Activated naive CD8-positive, alpha-beta T cell (primary cell): ENCODE measurements at regions not wholly inside any gene's neighbourhood (a gene's known extent, or its start where the extent isn't known, plus 50 kb on each side); places are given as distances from the start of the nearest gene placed in this dataset.
"Not testable (repeated sequence)": the region's sequence is repeated elsewhere in the genome, so short reads cannot be mapped to it uniquely, and the experiment has no call there.

Source experiments
- H3K27ac Mint-ChIP-seq: one replicate; pipeline ENCODE4 v1.8.0; 2021; ENCODE audit warnings: mixed read lengths
- H3K27me3 Mint-ChIP-seq: one replicate; pipeline ENCODE4 v1.8.0; 2021; ENCODE audit warnings: mixed read lengths
- H3K36me3 Mint-ChIP-seq: one replicate; pipeline ENCODE4 v1.8.0; 2021; ENCODE audit warnings: mixed read lengths
- H3K4me1 Mint-ChIP-seq: one replicate; pipeline ENCODE4 v1.8.0; 2021; ENCODE audit warnings: low read depth, mixed read lengths
- H3K4me3 Mint-ChIP-seq: one replicate; pipeline ENCODE4 v1.8.0; 2021; ENCODE audit warnings: mild to moderate bottlenecking, mixed read lengths
- H3K9me3 Mint-ChIP-seq: one replicate; pipeline ENCODE4 v1.8.0; 2021; ENCODE audit warnings: low read depth, mixed read lengths

GRCh38 chr9:41367301-41367700, 178.2 kb upstream of the ZNG1F start:
- not testable (repeated sequence) for H3K27me3 Mint-ChIP-seq, H3K4me1 Mint-ChIP-seq, H3K36me3 Mint-ChIP-seq, H3K27ac Mint-ChIP-seq, H3K4me3 Mint-ChIP-seq, H3K9me3 Mint-ChIP-seq

GRCh38 chr9:41361790-41362189, 172.7 kb upstream of the ZNG1F start:
- H3K4me1 Mint-ChIP-seq, H3K4me3 Mint-ChIP-seq, H3K9me3 Mint-ChIP-seq, H3K36me3 Mint-ChIP-seq, H3K27me3 Mint-ChIP-seq, H3K27ac Mint-ChIP-seq: not testable (repeated sequence)

- not testable (repeated sequence) for H3K9me3 Mint-ChIP-seq, H3K27me3 Mint-ChIP-seq, H3K36me3 Mint-ChIP-seq, H3K4me1 Mint-ChIP-seq
- Mint-ChIP-seq H3K27ac (peak overlapping the region; percentile 86), H3K4me3 (peak overlapping the region; percentile 97)
These were observed 170.0 kb upstream of the ZNG1F start for GRCh38 chr9:41359116-41359515.

GRCh38 chr9:41358682-41359081, 169.6 kb upstream of the ZNG1F start:
- H3K4me1 Mint-ChIP-seq, H3K9me3 Mint-ChIP-seq, H3K36me3 Mint-ChIP-seq, H3K27me3 Mint-ChIP-seq: not testable (repeated sequence)
- H3K27ac Mint-ChIP-seq = peak overlapping the region; percentile 86
- peak overlapping the region; percentile 97 for H3K4me3 Mint-ChIP-seq

GRCh38 chr9:41357918-41358404, 168.8 kb upstream of the ZNG1F start:
- peak overlapping the region; percentile 97 for H3K4me3 Mint-ChIP-seq

GRCh38 chr9:41357350-41357748, 168.2 kb upstream of the ZNG1F start:
- not testable (repeated sequence) for H3K36me3 Mint-ChIP-seq, H3K27ac Mint-ChIP-seq, H3K27me3 Mint-ChIP-seq, H3K4me1 Mint-ChIP-seq, H3K9me3 Mint-ChIP-seq
- peak overlapping the region; percentile 97 for H3K4me3 Mint-ChIP-seq

More at GRCh38 chr9:41357918-41358404, 168.8 kb upstream of the ZNG1F start:
- H3K4me1 Mint-ChIP-seq, H3K36me3 Mint-ChIP-seq, H3K27me3 Mint-ChIP-seq, H3K9me3 Mint-ChIP-seq: not testable (repeated sequence)
- H3K27ac Mint-ChIP-seq = peak overlapping the region; percentile 79

- H3K36me3 Mint-ChIP-seq, H3K27me3 Mint-ChIP-seq, H3K4me1 Mint-ChIP-seq, H3K9me3 Mint-ChIP-seq, H3K27ac Mint-ChIP-seq: not testable (repeated sequence)
- peak overlapping the region; percentile 97 for H3K4me3 Mint-ChIP-seq
These were observed 167.7 kb upstream of the ZNG1F start for GRCh38 chr9:41356588-41357349.

GRCh38 chr9:41355712-41356450, 166.8 kb upstream of the ZNG1F start:
- H3K9me3 Mint-ChIP-seq, H3K27ac Mint-ChIP-seq, H3K27me3 Mint-ChIP-seq, H3K4me1 Mint-ChIP-seq, H3K4me3 Mint-ChIP-seq, H3K36me3 Mint-ChIP-seq: not testable (repeated sequence)

- H3K4me1 Mint-ChIP-seq, H3K27ac Mint-ChIP-seq, H3K27me3 Mint-ChIP-seq, H3K36me3 Mint-ChIP-seq, H3K9me3 Mint-ChIP-seq: not testable (repeated sequence)
- H3K4me3 Mint-ChIP-seq = peak overlapping the region; percentile 69
These were observed 165.9 kb upstream of the ZNG1F start for GRCh38 chr9:41354978-41355377.

GRCh38 chr9:41354060-41354934, 165.2 kb upstream of the ZNG1F start:
- peak overlapping the region; percentile 46 for H3K4me3 Mint-ChIP-seq

GRCh38 chr9:41353026-41353425, 163.9 kb upstream of the ZNG1F start:
- not testable (repeated sequence) for H3K4me3 Mint-ChIP-seq, H3K36me3 Mint-ChIP-seq, H3K27me3 Mint-ChIP-seq, H3K27ac Mint-ChIP-seq, H3K4me1 Mint-ChIP-seq, H3K9me3 Mint-ChIP-seq

More at GRCh38 chr9:41354060-41354934, 165.2 kb upstream of the ZNG1F start:
- not testable (repeated sequence) for H3K27me3 Mint-ChIP-seq, H3K9me3 Mint-ChIP-seq, H3K36me3 Mint-ChIP-seq, H3K4me1 Mint-ChIP-seq
- peak overlapping the region; percentile 28 for H3K27ac Mint-ChIP-seq

GRCh38 chr9:41352390-41352789, 163.3 kb upstream of the ZNG1F start:
- H3K27me3 Mint-ChIP-seq, H3K9me3 Mint-ChIP-seq, H3K27ac Mint-ChIP-seq, H3K4me1 Mint-ChIP-seq, H3K36me3 Mint-ChIP-seq, H3K4me3 Mint-ChIP-seq: not testable (repeated sequence)

- H3K9me3 Mint-ChIP-seq, H3K27ac Mint-ChIP-seq, H3K4me3 Mint-ChIP-seq, H3K27me3 Mint-ChIP-seq, H3K4me1 Mint-ChIP-seq, H3K36me3 Mint-ChIP-seq: not testable (repeated sequence)
These were observed 158.8 kb upstream of the ZNG1F start for GRCh38 chr9:41347893-41348292.

- not testable (repeated sequence) for H3K36me3 Mint-ChIP-seq, H3K27ac Mint-ChIP-seq, H3K4me3 Mint-ChIP-seq, H3K4me1 Mint-ChIP-seq, H3K9me3 Mint-ChIP-seq, H3K27me3 Mint-ChIP-seq
These were observed 143.4 kb upstream of the ZNG1F start for GRCh38 chr9:41332562-41332961.

- not testable (repeated sequence) for H3K4me1 Mint-ChIP-seq, H3K4me3 Mint-ChIP-seq, H3K27me3 Mint-ChIP-seq, H3K9me3 Mint-ChIP-seq, H3K36me3 Mint-ChIP-seq, H3K27ac Mint-ChIP-seq
These were observed 132.2 kb upstream of the ZNG1F start for GRCh38 chr9:41321277-41321676.
